Activated naive CD4-positive, alpha-beta T cell treated with anti-CD3 and anti-CD28 coated beads, Interleukin-2, amount 10 ng/mL, durations not matched to agents 7 days and 5 days (primary cell): ENCODE measurements at regions not wholly inside any gene's neighbourhood (a gene's known extent, or its start where the extent isn't known, plus 50 kb on each side); places are given as distances from the start of the nearest gene placed in this dataset.

Source experiments
- CTCF ChIA-PET: fragments of 350-600 bp; sonication (Branson Sonifier 250); formaldehyde crosslinking; loops from one replicate; lab custom pipeline; 2021; ENCODE audit warnings: antibody characterized with exemption; lab: Charles Lee
- DNase-seq: peaks from one replicate; pipeline ENCODE4 v3.0.0-alpha.2; 2020
- H3K27ac Mint-ChIP-seq: one replicate; pipeline ENCODE4 v1.8.0; 2021; ENCODE audit warnings: mild to moderate bottlenecking, moderate library complexity, mixed read lengths
- H3K27me3 Mint-ChIP-seq: one replicate; pipeline ENCODE4 v1.8.0; 2021; ENCODE audit warnings: mild to moderate bottlenecking, mixed read lengths
- H3K36me3 Mint-ChIP-seq: one replicate; pipeline ENCODE4 v1.8.0; 2021; ENCODE audit warnings: mixed read lengths
- H3K4me1 Mint-ChIP-seq: one replicate; pipeline ENCODE4 v1.8.0; 2021; ENCODE audit warnings: mixed read lengths
- H3K4me3 Mint-ChIP-seq: one replicate; pipeline ENCODE4 v1.8.0; 2021; ENCODE audit warnings: mild to moderate bottlenecking, moderate library complexity, mixed read lengths
- H3K9me3 Mint-ChIP-seq: one replicate; pipeline ENCODE4 v1.8.0; 2021; ENCODE audit warnings: mixed read lengths

- no peak overlapping the region for H3K4me3 Mint-ChIP-seq
- no peak overlapping the region for H3K27ac Mint-ChIP-seq
- H3K4me1 Mint-ChIP-seq: no peaks in the 10 kb centered on the region
- H3K27me3 Mint-ChIP-seq: no peaks in the 10 kb centered on the region
- CTCF ChIA-PET: interaction anchor here (0.6 kb wide), 1 partner anchor 40 kb away, joined by 3 read pairs; no protein-coding TSS in a partner anchor
- no peaks in the 10 kb centered on the region for H3K9me3 Mint-ChIP-seq
- no peak for DNase-seq
- no peaks in the 10 kb centered on the region for H3K36me3 Mint-ChIP-seq
Measured at GRCh38 chr4:44927399-44928380, 201.3 kb upstream of the GNPDA2 start.

- no peaks in the 10 kb centered on the region for H3K36me3 Mint-ChIP-seq
- H3K27me3 Mint-ChIP-seq: no peaks in the 10 kb centered on the region
- H3K27ac Mint-ChIP-seq: no peak overlapping the region
- no peak for DNase-seq
- H3K4me3 Mint-ChIP-seq: no peak overlapping the region
- H3K9me3 Mint-ChIP-seq: no peaks in the 10 kb centered on the region
- no peaks in the 10 kb centered on the region for H3K4me1 Mint-ChIP-seq
- CTCF ChIA-PET: no interaction called here
Measured at GRCh38 chr4:44916411-44916810, 190.1 kb upstream of the GNPDA2 start.

GRCh38 chr4:44914748-44915147 is 188.4 kb upstream of the GNPDA2 start:
- no peak for DNase-seq
- Mint-ChIP-seq H3K9me3 (no peaks in the 10 kb centered on the region), H3K27ac (no peak overlapping the region), H3K4me3 (no peak overlapping the region), H3K36me3 (no peaks in the 10 kb centered on the region), H3K4me1 (no peaks in the 10 kb centered on the region), H3K27me3 (no peaks in the 10 kb centered on the region)
- CTCF ChIA-PET: no interaction called here

GRCh38 chr4:44914223-44914622 is 187.9 kb upstream of the GNPDA2 start:
- no peaks in the 10 kb centered on the region for H3K9me3 Mint-ChIP-seq
- H3K36me3 Mint-ChIP-seq: no peaks in the 10 kb centered on the region
- no peak overlapping the region for H3K27ac Mint-ChIP-seq
- H3K4me1 Mint-ChIP-seq: no peaks in the 10 kb centered on the region
- no peak overlapping the region for H3K4me3 Mint-ChIP-seq
- CTCF ChIA-PET: no interaction called here
- H3K27me3 Mint-ChIP-seq: no peaks in the 10 kb centered on the region
- DNase-seq: no peak

- Mint-ChIP-seq H3K4me3 (no peak overlapping the region), H3K4me1 (no peaks in the 10 kb centered on the region), H3K27me3 (no peaks in the 10 kb centered on the region), H3K27ac (no peak overlapping the region), H3K36me3 (no peaks in the 10 kb centered on the region), H3K9me3 (no peaks in the 10 kb centered on the region)
- no peak for DNase-seq
- CTCF ChIA-PET: no interaction called here
Measured at GRCh38 chr4:44912980-44913379, 186.6 kb upstream of the GNPDA2 start.

- no peak for DNase-seq
Measured at GRCh38 chr4:44908565-44908964, 182.2 kb upstream of the GNPDA2 start.

GRCh38 chr4:44872246-44872645 is 145.9 kb upstream of the GNPDA2 start:
- H3K27me3 Mint-ChIP-seq: no peaks in the 10 kb centered on the region
- no peaks in the 10 kb centered on the region for H3K36me3 Mint-ChIP-seq
- DNase-seq: no peak
- no peaks in the 10 kb centered on the region for H3K4me1 Mint-ChIP-seq
- no peak overlapping the region for H3K27ac Mint-ChIP-seq
- CTCF ChIA-PET: no interaction called here
- H3K4me3 Mint-ChIP-seq: no peak overlapping the region
- peaks cover 2% of the 10 kb centered on the region for H3K9me3 Mint-ChIP-seq

More at GRCh38 chr4:44908565-44908964, 182.2 kb upstream of the GNPDA2 start:
- no peaks in the 10 kb centered on the region for H3K27me3 Mint-ChIP-seq
- H3K36me3 Mint-ChIP-seq: no peaks in the 10 kb centered on the region
- peaks cover 1% of the 10 kb centered on the region for H3K9me3 Mint-ChIP-seq
- H3K4me1 Mint-ChIP-seq: no peaks in the 10 kb centered on the region
- CTCF ChIA-PET: no interaction called here
- H3K27ac Mint-ChIP-seq: no peak overlapping the region
- no peak overlapping the region for H3K4me3 Mint-ChIP-seq

- DNase-seq: no peak
- H3K9me3 Mint-ChIP-seq: peaks cover 2% of the 10 kb centered on the region
- no peaks in the 10 kb centered on the region for H3K27me3 Mint-ChIP-seq
- no peaks in the 10 kb centered on the region for H3K4me1 Mint-ChIP-seq
- H3K4me3 Mint-ChIP-seq: no peak overlapping the region
- CTCF ChIA-PET: no interaction called here
- no peaks in the 10 kb centered on the region for H3K36me3 Mint-ChIP-seq
- H3K27ac Mint-ChIP-seq: no peak overlapping the region
Measured at GRCh38 chr4:44871133-44871532, 144.8 kb upstream of the GNPDA2 start.

- CTCF ChIA-PET: no interaction called here
Measured at GRCh38 chr4:44869985-44870384, 143.6 kb upstream of the GNPDA2 start.

GRCh38 chr4:44869222-44869882 is 143.0 kb upstream of the GNPDA2 start:
- Mint-ChIP-seq H3K36me3 (no peaks in the 10 kb centered on the region), H3K4me3 (no peak overlapping the region), H3K4me1 (no peaks in the 10 kb centered on the region), H3K27me3 (no peaks in the 10 kb centered on the region), H3K27ac (no peak overlapping the region), H3K9me3 (peaks cover 2% of the 10 kb centered on the region)
- CTCF ChIA-PET: no interaction called here
- no peak for DNase-seq

More at GRCh38 chr4:44869985-44870384, 143.6 kb upstream of the GNPDA2 start:
- Mint-ChIP-seq H3K9me3 (peaks cover 2% of the 10 kb centered on the region), H3K4me1 (no peaks in the 10 kb centered on the region), H3K4me3 (no peak overlapping the region), H3K27ac (no peak overlapping the region), H3K27me3 (no peaks in the 10 kb centered on the region), H3K36me3 (no peaks in the 10 kb centered on the region)
- no peak for DNase-seq

GRCh38 chr4:44861756-44862155 is 135.4 kb upstream of the GNPDA2 start:
- CTCF ChIA-PET: interaction anchor here (0.6 kb wide), 1 partner anchor 1387 kb away, joined by 4 read pairs; no protein-coding TSS in a partner anchor
- no peak overlapping the region for H3K4me3 Mint-ChIP-seq
- no peak for DNase-seq
- no peaks in the 10 kb centered on the region for H3K27me3 Mint-ChIP-seq
- no peaks in the 10 kb centered on the region for H3K4me1 Mint-ChIP-seq
- no peak overlapping the region for H3K27ac Mint-ChIP-seq
- no peaks in the 10 kb centered on the region for H3K9me3 Mint-ChIP-seq
- no peaks in the 10 kb centered on the region for H3K36me3 Mint-ChIP-seq

GRCh38 chr4:44859477-44859876 is 133.1 kb upstream of the GNPDA2 start:
- DNase-seq: no peak
- CTCF ChIA-PET: no interaction called here
- Mint-ChIP-seq H3K9me3 (no peaks in the 10 kb centered on the region), H3K4me1 (no peaks in the 10 kb centered on the region), H3K4me3 (no peak overlapping the region), H3K27me3 (no peaks in the 10 kb centered on the region), H3K27ac (no peak overlapping the region), H3K36me3 (no peaks in the 10 kb centered on the region)

GRCh38 chr4:44848466-44848865 is 122.1 kb upstream of the GNPDA2 start:
- CTCF ChIA-PET: no interaction called here
- no peaks in the 10 kb centered on the region for H3K27me3 Mint-ChIP-seq
- H3K4me3 Mint-ChIP-seq: no peak overlapping the region
- no peak overlapping the region for H3K27ac Mint-ChIP-seq
- H3K36me3 Mint-ChIP-seq: no peaks in the 10 kb centered on the region
- no peaks in the 10 kb centered on the region for H3K4me1 Mint-ChIP-seq
- H3K9me3 Mint-ChIP-seq: peaks cover 3% of the 10 kb centered on the region
- DNase-seq: no peak

- no peaks in the 10 kb centered on the region for H3K36me3 Mint-ChIP-seq
- DNase-seq: no peak
- no peaks in the 10 kb centered on the region for H3K4me1 Mint-ChIP-seq
- no peak overlapping the region for H3K4me3 Mint-ChIP-seq
- CTCF ChIA-PET: no interaction called here
- no peaks in the 10 kb centered on the region for H3K9me3 Mint-ChIP-seq
- H3K27ac Mint-ChIP-seq: no peak overlapping the region
- no peaks in the 10 kb centered on the region for H3K27me3 Mint-ChIP-seq
Measured at GRCh38 chr4:44845993-44846392, 119.6 kb upstream of the GNPDA2 start.

- Mint-ChIP-seq H3K27ac (no peak overlapping the region), H3K36me3 (no peaks in the 10 kb centered on the region)
Measured at GRCh38 chr4:44845309-44845708, 119.0 kb upstream of the GNPDA2 start.

More at GRCh38 chr4:44845309-44845708, 119.0 kb upstream of the GNPDA2 start:
- Mint-ChIP-seq H3K27me3 (no peaks in the 10 kb centered on the region), H3K4me1 (no peaks in the 10 kb centered on the region), H3K9me3 (no peaks in the 10 kb centered on the region), H3K4me3 (no peak overlapping the region)
- no peak for DNase-seq
- CTCF ChIA-PET: no interaction called here
